ENCODE measurements at regions not wholly inside any gene's neighbourhood (a gene's known extent, or its start where the extent isn't known, plus 50 kb on each side); places are given as distances from the start of the nearest gene placed in this dataset.

DNA sequence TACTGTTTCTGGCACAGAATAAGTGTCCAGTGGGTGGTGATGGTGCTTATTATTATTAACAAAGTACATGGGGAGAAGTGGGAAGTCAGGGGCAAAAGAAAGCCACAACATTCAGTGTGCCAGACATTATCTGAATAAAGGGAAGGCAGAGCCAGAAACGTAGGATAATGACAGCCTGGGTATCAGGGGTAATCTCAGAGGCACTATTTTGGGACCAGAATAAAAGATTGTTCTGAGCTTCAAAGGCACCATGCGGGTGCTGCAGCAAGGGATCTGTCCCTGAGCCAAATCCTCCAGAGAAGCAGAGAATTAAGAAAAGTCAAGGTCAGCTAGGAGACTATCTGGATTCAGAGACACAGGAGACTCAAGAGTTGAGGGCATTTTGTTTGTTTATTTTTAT is 328.8 kb upstream of the GATB start:
- DNase-seq: no peak

DNA sequence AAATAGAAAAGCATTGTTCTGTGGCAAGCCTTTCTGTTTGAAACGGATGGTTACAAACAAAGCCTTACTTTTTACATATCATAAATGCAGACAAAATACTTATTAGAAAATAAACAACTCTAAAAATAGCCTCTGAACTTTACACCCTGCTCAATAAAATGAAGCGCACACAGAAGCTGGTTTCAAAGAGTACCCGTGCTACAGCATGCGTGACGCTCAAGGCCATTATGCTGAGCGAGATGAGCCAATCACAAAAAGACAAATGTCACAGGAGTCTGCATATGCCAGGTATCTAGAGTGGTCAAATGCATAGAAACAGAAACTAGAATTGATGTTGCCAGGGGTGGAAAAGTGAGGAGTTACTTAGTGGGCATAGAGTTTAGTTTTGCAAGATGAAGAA is 326.5 kb upstream of the GATB start:
- DNase-seq: no peak

DNA sequence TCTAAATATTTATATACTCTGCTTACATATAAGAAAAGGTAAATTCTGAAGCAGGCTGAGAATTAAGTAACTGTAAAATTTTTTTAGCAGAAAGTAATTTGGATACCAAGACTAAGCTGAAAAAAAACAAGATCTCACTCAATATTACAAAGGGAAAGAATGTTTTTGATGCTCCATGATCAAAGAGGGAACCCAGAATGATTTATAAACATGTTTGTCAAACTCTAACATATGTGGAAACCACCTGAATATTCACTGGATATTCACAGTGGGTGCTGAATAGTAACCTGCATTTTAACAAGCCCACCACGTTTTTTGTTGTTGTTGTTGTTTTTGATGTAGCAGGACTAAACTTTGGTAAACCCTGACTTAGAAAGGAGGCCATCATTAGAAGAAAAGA is 324.9 kb upstream of the GATB start:
- DNase-seq: no peak

DNA sequence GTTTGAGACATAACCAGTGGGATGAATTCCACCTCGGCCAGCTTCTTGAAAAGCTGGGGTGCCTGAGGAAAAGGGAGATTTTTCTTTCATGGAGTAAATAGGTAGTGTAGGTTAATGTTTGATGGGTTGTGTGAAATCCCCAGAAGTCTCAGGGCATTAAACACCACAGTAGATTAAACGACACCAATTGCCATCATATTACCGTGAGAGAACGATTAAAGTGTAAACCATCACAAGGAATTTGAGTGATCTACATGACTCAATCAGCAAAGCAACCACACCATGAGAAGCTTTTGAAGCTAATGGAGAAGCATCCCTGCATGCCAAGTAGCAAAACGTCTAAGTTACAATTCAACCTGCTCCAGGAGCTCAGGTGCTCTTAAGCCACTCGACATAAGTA is 322.5 kb upstream of the GATB start:
- no peak for DNase-seq

DNA sequence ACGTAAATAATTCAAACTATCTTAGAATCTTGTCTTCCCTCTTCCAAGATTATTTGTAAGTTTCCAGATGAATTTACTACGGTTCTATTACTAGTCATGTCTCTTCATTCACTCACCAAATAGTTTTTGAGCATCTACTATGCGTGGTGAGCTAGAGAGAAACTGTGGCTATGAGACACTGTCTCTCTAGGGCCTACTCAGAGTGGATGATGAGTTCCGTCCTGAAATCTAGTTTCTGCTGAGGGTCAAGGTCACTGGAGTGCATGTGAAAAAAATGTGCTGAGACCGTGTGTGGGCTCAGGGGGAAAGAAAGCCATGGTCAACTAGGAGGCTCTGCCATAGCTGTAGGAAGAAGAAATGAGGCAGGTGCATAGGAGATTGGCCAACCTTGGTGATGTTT is 320.2 kb upstream of the GATB start:
- DNase-seq: no peak

DNA sequence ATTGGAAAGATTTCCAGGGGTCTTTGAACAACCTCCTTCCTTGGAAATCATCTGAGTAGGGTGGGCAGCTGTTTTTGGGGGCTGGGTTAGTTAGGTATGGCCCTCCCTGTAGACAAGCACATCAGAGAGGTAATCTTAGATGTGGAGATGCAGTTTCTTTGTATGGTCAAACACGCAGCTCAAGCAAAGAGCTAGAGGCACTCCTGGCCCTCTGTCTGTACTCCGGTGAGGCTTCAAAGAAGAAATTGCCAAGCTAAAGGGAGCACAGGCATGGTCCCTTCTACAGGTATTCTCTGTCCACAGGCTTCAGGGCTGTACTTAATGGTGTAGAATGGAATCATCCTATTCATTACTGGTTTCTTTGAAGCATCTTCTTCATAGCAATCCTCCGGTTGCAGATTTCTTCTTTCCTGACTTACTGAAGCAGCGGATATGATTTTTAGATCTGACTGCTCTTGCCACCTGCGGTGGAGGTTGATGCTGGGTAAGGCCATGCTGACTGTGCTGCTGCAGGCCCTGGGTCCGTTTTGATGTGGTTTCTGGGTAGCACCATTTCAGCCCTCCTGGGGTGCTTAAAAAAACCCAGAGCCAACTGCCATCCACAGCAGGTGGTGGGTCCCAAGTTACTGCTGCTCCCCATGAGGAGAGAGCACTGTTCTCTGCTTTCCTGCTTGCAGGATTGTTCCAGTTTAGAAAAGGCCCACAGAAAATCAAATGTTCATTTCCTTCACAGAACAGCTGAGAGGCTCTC is 318.9 kb upstream of the GATB start:
- peak in 1 of 4 experiments; percentile 38 for DNase-seq

DNA sequence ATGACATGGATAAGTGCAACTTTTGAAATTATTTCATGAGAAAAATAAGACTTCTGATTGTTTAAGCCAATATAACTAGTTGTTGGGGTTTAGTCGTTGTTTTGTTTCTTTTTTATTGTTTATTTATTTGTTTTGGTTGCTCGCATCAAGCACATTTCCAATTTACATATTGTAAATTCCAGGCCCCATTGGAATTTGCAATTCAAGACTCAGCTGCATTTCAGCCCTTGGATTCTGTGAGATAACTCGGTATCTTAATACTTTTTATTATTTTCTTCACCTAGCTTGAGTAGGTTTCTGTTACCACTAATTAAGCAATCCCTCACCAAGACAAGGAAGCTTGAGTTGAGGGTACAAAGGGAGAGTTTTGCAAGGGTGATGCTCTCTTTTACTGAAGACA is 318.3 kb upstream of the GATB start:
- no peak for DNase-seq

DNA sequence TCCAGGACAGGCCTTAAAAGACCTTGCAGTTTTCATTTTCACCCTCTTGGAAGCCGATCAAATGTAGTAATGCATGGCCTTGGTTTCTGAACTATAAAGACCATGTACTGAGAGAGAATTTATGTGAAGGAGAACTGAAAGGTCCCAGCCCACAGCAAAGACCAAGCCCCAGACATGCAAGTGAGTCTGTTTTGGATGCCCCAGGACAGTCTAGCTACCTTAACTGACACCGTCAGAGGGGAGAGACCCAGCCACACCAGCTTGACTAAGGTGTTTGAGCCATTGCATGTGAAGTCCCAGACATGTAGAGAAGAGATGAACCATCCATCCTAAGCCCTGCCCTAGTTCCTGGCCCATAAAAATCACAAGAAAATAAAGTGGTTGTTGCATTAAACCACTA is 316.8 kb upstream of the GATB start:
- DNase-seq: no peak

DNA sequence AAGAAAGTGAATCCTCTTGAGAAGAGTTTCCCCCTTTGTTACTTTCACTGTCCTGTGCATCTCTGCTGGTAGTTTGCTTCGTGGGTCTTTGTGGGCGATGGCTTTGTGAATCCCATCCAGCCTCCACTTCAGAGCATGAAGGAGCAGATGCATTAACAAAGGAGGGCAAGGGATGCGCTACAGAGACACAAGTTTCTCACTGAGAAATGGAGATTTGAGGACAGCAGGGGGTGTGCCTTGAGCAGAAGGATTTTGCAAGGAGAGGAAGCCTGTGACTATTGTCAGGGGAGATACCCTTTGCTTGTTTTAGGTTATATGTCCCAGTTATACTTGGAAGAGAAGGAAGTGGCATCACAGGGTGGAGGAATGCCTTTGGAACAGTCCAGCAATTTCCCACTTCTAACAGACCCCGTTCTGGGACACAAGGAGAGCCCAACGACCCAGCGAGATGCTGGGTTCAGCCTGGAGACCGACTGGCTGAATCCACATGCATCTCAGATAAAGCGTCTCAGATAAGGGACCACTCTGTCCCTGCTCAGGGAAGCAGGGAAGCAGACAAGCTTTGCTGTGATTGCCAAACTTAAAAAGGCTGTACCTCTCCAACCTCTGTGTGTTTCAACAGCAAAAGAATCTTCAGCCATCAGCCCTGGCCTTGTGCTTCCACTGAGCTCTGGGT is 314.6 kb upstream of the GATB start:
- DNase-seq: no peak

DNA sequence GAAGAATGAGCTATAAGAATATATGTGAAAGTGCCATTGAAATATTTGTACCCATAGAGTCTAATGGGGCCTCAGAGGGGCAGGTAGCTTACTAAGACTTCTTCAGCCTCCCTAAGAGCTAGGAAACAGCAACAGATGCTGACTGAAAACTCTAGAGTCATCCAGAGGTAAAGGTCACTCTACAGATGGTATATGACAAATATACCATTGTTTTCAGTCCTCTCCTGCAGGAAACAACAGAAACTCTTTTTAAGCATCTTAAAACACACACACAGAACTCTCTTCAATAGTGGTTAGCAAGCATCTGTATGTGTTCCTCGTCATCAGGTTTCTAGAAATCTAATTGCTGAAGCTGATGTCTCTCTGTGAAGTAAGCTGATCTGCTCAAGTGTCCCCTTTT is 313.8 kb upstream of the GATB start:
- no peak for DNase-seq

DNA sequence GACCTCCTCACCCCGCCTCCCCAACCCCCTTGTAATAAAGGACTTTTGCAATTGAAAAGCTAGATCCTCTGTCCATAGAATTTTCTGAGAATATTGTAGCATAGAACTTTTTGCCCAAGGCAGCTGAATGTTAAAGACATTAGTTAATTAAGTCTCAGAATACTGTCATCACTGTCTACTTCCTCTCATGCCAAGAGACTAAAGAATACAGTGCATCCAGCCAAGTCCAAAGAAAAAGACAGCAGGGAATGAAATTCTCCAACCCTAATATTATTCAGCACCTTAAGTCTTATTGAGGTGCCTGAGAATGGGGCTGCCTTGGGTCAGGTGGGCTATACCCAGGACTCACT is 313.3 kb upstream of the GATB start:
- DNase-seq: no peak

DNA sequence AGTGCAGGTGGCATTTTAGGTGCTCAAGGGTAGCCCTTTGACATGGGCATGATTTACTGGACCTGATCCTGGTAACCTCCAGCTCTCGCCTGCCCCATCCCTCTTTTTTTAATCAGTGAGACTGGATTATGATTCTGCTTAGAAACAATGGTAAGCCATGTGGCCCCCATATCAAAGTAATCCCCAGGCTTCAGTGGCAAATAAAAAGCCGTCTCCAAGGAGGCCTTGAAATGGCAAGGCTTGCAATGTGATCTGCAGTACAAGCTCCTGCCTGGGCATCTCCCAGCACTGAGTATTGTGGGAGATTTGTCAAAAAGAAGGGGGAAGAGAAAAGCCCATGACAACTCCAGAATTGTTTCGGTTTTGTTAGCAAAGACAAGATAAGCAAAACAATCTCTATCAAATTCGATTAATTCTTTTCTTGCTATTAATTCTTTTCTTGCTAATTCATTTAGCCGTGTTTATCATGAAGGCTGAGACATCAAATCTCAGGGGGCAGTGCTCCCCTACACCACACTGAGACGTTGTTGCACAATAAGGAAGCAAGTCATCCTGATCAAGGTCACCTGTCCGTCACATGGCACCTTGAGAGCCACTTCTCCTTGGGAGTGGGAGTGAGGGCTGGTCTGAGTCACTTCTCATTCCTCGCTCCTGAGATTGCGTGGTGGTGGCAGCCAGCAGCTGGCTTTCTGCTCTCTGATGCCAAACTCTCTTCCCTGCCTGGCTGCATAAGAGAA is 312.7 kb upstream of the GATB start:
- DNase-seq: no peak

DNA sequence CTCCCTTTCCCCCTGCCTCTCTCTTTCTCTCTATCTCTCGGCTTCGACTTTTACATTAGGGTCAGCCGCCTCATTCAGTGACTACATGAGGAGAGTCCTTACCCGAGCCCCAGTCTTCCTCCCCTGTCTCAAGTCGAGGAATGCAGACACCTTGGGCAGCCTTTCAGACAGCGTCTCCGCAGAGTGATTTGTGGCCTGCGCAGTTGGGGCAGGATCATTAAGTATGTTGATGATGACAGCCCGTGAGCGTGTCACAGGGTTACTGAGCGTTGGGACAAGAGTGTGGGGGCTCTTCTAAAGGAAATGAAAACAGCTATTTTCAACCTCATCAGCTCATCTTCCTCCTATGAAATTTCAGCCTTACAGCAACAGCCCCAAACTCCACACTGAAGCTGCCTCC is 312.1 kb upstream of the GATB start:
- no peak for DNase-seq

DNA sequence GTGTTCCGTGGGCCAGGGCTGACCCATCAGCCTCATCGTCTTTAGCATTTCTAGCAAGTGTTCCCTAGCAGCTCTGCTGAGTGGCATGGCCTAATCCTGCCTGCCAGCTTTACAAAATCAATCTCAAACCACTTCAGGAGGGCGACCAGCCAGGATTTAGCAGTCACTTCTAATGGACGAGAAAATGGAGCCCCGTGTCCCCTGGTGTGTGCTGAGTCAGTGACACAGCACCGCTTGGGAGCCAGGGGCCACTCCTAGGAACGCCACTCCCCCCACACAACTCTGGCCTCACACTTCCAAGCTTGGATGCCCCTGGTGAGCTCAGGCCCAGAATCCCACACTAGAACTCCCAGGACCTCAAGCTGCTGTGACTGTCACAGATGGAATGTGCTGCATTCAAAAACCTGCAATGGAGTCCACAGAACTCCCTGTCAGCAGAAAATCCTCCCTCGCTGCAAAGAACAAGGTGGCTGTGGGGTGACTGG is 311.2 kb upstream of the GATB start:
- no peak for DNase-seq

DNA sequence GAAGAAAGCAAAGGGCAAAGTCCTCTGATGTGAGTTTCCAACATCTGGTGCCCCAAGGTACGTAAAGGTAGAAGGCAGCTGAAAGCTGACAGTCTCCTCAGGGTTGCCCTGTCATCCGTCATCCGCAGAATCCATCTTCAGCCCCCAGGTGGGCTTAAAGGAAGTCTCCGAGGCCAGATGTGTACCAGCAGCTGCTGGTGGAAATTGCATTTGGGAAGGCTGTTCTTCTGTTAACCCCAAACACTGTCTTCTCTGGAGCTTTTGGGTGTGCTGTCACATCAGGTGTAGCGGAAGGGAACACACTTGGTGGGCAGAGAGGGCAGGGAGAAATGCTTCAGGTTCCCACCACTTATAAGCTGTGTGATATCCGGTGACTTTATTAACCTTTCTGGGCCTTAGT is 310.0 kb upstream of the GATB start:
- no peak for DNase-seq

DNA sequence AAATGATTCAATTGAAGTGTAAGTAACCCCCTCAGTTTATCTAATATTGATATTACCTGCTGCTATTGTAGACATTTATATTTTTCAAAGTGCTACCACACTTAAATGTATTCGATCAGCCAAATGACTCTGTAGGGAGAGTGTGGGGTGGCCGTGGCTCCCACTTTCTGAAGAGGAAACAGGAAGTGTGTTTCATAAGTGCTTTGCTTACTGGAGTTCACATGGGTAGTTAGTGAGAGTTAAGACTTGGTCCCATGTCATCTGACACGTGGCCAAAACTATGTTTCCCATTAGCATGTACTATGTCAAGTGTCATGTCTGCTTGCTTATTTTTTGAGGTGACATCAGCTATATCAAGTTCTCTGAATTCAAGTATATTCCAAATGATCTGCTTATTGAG is 308.1 kb upstream of the GATB start:
- no peak for DNase-seq

DNA sequence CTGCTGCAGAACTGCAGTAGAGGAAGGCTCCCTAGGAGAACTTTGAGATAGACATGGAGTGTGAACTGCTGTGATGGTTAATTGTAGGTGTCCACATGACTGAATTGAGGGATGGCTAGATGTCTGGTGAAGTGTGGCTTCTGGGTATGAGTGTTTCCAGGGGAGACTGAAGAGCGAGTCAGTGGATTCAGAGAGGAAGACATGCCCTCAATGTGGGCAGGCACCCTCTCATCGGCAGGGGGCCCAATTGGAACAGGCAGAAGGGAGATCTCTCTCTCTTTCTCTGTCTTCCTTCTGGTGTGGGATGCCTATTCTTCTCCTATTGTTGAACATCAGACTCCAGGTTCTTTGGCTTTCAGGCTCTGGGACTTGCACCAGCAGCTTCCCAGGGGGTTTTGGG is 304.7 kb upstream of the GATB start:
- DNase-seq: peak in 1 of 4 experiments; percentile 8

DNA sequence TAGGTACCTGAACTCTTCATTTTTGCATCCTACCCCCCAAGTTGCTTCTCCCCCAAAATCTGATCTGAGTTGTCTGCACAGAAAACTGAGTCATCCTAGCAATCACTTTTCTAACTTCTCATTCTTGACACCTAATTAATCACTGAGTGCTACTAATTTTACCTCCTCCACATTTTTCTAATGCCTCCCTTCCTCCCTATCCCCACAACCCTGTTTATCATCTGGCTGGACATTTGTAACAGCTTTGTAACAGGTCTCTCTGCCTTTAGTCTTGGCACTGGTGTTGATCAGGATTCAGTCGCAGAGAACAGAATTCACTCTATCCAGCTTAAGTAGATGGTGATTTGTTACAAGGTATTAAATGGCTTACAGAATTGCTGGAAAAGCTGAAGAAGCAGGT is 303.9 kb upstream of the GATB start:
- no peak for DNase-seq

DNA sequence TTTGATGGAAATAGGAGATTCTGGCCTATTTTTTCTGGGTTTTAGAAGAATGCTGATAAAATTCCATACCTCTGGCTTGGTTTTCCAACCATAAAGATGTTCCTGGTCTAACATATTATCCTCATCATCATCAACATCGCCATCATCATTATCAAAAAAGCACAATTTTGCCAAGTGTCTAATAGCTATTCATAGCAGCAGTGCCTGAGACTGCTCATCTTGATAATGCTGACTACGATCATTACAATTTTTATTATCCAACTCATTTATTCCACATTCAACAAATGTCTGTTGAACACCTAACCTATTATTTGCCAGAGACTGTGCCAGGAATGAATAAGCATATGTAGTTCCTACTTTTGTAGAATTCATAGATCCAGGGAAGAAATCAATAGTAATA is 303.5 kb upstream of the GATB start:
- no peak for DNase-seq

DNA sequence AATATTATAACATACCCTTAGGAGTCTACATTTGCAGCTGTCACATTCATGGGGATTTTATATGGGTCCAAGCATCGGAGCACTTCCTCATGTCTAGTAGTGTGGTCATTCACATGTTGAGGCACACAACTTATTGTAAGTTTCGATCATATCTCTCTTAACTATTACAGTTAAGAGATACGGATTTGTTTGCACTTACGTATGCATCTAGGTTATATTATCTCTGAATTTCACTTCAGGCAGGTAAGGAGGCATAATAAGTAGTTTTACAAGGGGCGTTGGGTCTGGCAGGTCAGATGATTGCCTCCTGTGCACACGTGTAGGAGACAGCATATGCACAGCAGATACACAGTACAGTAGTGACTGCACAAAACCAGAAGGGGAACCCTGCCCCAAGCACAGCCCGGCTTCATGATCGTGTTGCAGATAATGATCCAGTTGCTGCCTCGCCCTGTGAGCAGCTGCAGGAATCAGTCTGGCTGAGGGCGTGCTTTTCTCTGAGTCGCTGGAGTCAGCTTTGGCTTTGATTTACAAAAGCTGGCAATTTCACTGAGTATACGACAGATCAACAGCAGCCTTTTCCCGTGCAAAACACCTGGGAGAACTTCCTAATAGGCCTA is 302.9 kb upstream of the GATB start:
- peak in 2 of 4 experiments; percentile 2 for DNase-seq

DNA sequence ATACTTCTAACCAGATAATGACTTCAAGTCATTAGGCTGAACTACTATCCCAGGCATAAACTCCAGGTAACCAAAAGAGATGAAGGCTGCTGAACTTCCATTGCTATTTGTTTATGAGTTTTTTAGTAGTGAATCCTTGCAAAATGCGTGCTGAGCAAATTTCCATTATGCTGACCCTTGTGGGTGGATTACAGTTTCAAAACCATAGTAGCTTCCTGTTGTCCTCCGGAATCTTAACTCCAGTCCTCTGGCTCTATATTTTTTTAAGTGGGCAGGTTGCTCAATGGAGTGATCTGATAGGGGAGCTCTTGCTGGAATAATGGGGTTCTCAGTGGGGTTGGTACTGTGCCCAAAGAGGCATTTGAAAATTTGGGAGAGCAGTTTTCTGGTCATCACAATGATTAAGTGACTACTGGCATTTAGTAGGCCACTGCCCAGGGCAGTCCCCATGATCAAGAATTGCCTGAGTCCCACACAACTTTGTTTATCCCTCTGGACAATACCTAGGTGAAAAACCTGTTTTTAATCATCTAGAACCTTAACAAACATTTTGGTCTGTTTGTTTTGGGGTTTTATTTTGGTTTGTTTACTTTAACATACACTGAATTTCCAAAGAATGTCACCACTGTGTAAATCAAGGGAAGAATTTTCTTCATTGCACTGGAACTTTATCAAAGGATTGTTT is 302.3 kb upstream of the GATB start:
- no peak for DNase-seq

DNA sequence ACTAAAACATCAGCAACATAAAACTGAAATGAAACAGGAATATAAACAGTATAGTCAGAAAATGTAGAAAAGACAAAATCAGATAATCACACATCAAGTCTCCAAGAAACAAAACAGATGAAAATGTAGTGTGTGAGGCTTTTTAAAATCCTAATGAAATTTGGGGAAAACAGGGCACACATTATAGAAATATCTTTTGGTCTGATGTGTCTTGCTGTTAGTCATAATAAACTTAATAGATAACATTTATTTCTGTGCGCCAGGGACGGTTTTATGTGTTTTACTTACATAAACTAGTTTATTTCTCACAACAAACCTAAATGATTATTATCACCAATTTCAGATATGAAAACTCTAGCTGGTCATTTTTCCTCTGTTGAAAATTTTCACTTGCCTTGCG is 293.9 kb upstream of the GATB start:
- no peak for DNase-seq

DNA sequence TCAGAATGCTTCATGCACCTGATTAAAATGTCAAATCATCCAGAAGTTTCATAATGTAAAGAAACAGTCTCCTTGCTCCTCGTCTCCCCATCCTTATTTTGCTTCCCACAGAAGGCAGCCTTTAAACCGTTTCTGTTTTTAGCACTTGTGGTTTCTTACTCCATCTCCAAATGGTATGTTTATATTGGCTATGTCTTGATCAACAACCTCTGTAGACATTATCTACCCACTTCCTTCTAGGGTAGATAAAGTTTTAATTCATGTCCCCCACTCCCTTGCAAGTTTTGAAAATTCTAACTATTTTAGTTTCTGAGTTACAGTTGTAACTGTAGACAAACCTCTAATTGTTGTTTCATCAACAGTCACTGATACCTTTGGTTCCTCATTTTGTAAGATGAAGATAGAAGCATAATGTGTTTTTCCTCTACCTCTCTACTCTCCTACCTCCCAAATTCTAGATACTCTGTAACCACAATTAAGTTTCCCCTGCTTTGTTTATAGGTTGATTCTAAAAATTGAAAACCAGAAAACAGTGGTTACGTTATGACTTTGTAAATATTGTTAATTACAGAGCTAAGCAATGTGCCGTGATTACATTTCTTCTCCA is 291.7 kb upstream of the GATB start:
- DNase-seq: no peak

Data from activated naive CD4-positive, alpha-beta T cell (primary cell).